ENCODE measurements at regions not wholly inside any gene's neighbourhood (a gene's known extent, or its start where the extent isn't known, plus 50 kb on each side); places are given as distances from the start of the nearest gene placed in this dataset.
"Not testable (repeated sequence)": the region's sequence is repeated elsewhere in the genome, so short reads cannot be mapped to it uniquely, and the experiment has no call there.

DNA sequence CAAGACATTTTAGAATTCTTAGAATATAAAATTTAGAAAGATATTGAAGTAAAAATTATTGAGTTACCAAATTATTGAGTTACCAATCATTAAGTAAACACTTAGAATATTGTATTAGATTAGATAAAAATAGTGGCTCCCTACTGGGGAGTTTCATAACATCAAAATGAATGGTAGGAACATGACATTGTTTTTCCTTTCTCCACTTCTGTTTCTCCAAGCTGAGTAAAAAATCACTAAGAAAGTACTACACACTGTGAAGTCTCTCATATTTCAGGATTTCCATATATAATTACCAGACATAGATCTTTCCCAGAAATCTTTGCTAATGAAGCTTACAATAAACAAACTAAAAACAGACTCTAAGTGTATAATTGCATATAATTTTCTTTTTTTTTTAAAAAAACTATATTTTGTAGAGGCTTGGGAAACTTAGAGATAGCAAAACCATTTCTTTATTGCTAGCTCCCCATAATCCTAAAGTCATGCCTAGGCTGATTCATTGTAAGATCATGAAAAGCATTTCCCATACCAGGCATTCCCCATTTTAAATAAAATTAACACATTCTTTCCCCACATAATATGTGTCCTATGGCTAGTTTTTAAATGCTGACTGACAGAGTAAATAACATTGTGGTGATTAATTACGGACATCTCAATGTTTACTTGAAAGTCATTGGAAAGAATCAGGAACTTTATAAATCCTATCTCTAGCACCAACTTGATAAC is 1408.7 kb upstream of the GOT2 start:
- peak; percentile 32 to 33 for DNase-seq (ENCODE audit: low read depth in 2 of 2)

DNA sequence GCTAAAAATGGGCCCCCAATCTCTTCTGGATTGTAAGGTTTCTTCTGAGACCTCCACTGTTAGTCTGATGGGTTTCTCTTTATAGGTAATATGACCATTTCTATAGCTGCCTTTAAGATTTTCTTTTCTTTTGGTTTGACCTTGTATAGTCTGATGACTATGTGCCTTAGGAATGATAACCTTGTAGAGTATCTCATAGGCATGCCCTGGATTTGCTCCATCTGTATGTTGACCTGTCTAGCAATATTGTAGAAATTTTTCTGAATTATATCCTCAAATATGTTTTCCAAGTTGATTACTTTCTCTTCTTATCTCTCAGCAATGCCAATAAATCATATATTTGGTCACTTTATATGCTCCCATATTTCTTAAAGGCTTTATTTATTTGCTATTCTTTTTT is 1403.8 kb upstream of the GOT2 start:
- DNase-seq (ENCODE audit: low read depth in 2 of 2), result no peak

DNA sequence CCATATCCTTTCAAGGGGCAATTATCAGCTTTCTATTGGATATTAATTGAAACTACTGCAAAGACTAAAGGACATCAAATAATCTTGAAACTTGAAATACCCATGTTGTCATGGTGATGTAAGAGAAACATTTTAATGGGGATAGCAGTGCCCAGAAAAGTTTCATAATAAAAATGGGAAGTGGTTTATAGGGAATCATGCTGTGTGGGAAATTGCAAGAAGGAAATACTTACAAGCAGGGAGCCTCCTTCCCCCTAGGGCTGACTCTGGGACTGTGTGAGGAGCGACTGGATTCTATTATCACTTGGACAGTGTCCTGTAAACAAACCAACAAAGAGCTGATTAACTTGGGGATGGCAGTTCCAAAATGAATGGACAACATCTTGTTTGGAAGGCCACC is 1393.1 kb upstream of the GOT2 start:
- DNase-seq (ENCODE audit: low read depth in 2 of 2), result no peak

DNA sequence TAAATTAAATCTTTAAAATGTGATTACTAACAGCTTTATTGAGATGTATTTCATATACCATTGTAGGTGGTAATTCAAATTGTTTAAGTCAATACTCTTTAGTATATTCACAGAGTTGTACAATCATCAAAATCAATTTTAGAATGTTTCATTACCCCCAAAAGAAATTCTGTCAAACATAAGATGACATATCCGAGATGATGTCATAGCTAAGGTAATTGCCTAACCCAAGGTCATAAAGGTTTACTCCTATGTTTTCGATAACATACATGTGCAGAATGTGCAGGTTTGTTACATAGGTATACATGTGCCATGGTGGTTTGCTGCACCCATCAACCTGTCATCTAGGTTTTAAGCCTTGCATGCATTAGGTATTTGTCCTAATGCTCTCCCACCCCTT is 1392.0 kb upstream of the GOT2 start:
- not testable (repeated sequence) for DNase-seq (ENCODE audit: low read depth in 2 of 2)

DNA sequence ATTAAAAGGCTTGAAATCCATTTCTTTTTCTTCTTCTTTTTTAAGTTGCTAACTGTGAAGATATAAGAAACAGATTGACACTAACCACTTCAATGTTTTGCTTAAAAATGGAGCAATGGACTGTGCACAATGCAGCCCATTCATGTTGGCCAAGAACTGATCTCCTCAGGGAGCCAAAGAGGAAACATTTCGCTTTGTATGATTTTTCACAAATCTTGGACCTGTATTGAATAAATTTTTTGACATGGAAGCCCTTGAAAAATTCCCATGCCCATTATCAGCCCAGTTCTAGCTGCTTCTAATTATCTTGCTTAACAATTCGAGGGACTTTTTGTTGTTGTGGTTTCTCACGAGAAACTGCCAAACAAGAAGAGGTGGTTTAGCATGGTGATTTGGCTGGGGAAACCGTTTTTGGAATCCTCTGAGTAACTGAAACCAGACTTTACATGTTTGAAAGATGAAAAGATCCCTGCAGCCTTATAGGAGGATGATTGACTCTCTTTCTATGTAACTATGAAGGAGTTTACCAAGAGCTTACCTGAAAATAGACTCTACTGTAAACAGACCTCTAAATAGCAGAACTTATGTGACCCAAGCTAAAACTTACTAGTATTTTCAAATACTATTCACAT is 1389.4 kb upstream of the GOT2 start:
- DNase-seq (ENCODE audit: low read depth in 2 of 2), result peak in 1 of 2 experiments; percentile 21

DNA sequence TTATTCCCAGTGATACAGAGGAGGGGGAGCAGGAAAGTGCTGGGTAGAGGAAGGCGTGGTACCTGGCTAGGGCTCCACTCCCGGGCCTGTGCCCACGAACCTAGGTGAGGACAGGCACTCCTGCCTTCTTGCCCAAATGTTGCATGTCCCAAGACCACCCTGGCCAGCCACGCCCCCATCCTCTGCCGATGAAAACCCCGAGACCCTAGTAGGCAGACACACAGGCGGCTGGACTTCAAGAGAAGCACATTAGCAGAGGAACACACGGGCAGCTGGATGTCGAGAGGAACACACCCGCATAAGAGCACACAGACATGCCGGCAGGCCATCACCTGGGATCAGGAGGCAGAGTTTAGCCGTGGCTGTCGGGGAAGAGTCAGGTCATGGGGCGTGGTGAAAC is 1386.5 kb upstream of the GOT2 start:
- no peak for DNase-seq (ENCODE audit: low read depth in 2 of 2)

DNA sequence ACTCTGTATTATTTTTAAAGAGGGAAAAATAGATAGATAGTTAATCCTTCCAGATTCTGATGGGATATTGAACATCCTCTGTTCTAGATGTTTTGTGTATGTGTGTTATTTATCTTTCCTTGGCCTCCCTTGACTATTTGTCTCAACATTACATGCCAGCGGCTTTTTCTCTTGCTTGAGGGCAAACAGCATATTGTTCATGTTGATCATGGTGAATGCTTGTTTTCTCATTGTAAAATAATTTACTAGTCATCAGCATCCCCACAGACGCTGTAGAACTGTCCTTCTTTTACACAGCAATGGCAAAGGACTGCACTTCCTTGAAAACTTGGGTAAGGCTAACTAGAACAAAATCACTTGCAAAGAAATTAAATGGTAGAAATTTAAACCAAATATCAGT is 1376.4 kb upstream of the GOT2 start:
- no peak for DNase-seq (ENCODE audit: low read depth in 2 of 2)

DNA sequence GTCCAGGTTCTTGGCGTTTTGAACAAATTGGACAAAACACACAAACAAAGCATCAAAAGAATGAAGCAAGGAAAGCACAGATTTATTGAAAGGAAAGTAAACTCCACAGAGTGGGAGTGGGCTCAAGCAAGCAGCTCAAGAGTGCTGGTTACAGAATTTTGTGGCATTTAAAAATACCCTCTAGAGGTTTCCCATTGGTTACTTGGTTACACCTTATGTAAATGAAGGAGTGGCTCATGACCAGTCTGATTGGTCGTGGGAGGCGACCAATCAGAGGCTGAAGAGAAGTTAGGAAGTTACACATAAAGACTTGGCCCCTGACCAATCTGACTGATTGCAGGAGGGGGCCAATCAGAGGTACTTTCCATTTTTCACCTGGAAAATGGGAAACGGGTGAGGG is 1373.8 kb upstream of the GOT2 start:
- no peak for DNase-seq (ENCODE audit: low read depth in 2 of 2)

DNA sequence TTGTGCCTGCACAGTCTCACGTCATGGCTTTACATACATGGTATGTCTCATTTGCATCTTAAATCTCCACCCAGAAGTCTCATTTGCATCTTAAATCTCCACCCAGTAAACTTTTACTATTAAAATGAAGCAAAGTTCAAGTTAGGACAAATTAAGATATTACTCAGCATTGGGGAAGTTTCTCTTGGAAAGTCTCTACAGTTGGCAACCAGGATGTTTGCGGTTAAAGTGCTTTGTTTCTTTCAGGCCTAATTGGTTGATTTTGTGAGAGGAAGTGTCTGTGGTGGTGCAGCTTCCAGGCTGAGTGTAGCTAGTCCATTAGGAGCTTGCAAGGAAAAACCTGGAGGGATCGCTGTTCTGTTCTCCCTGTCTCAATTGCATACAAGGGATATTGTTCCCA is 1373.3 kb upstream of the GOT2 start:
- DNase-seq (ENCODE audit: low read depth in 2 of 2), result peak; percentile 32 to 33

DNA sequence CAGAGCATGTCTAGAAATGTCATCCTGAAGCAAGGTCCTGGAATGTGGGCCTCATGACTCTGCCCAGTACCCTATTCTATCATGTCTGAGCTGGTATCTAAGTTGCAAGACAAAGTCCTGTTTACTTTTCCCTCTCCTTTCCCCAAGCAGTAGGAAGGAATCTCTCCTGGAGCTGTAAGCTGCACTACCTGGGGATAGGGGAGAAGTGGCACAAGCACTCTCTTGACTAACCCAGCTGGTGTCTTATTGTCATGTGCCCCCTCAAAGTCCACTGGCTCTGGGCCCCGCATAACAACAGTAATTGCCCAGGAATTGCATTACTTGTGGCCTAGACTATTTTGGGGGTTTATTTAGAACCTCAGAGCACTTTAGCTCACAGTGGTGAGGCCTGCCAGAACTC is 1366.3 kb upstream of the GOT2 start:
- no peak for DNase-seq (ENCODE audit: low read depth in 2 of 2)

DNA sequence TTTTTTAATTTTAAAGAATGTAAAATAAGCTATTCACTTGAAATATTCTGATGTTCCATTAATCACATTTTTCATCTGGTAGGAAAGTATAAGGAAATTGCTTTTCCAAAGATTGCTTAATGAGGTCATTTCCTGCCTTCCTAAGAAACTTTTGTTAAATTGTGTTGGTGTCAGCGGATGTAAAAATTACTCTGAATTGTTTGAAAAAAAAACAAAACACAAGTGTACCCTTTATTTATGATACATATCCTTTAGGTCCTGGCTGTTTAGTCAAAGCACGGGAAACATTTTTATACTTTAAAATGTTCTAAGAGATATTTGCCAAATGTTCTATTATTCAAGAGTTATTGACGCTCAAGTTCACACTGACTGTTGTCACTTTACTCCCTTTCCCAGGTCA is 1357.4 kb upstream of the GOT2 start:
- no peak for DNase-seq (ENCODE audit: low read depth in 2 of 2)

DNA sequence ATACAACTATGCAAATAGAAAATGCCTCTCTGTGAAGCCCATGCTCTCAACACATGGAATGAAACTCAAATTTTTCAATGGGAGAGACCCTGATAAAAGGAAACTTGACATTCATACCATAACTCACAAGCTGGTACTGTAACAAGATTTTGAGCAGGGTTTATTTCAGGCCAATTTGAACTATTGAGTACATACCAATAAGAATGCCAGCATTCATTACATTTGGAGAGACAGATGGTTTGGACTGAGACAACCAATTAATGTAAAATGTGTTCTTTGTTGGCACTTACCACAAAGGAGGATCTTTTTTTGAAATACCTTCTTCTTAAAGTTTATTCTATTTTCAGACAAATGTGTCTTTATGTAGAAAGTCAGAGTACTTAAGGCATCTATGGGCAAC is 1357.0 kb upstream of the GOT2 start:
- no peak for DNase-seq (ENCODE audit: low read depth in 2 of 2)

DNA sequence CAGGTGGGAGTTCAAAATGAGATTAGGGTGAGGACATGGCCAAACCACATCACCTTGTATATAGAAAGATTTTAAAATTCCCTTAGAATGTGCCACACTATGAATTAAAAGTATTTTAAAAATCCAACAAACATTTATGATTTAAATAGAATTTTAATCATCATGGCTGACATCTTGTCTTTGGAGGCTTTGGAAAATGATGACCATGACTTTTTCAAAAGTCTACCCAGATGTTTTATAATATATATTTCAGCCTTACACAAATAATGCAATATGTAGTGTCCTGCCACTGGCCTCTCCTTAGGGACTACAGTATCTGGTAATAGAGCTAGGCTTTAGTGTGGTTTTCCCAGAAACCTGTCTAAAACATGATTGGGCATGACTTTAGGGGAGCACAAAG is 1353.4 kb upstream of the GOT2 start:
- DNase-seq (ENCODE audit: low read depth in 2 of 2), result no peak

DNA sequence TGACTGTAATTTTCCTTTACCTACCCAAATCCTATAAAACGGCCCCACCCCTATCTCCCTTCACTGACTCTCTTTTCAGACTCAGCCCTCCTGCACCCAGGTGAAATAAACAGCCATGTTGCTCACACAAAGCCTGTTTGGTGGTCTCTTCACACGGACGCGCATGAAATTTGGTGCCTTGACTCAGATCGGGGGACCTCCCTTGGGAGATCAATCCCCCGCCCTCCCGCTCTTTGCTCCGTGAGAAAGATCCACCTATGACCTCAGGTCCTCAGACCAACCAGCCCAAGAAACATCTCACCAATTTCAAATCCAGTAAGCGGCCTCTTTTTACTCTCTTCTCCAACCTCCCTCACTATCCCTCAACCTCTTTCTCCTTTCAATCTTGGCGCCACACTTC is 1344.7 kb upstream of the GOT2 start:
- DNase-seq (ENCODE audit: low read depth in 2 of 2), result not testable (repeated sequence)

DNA sequence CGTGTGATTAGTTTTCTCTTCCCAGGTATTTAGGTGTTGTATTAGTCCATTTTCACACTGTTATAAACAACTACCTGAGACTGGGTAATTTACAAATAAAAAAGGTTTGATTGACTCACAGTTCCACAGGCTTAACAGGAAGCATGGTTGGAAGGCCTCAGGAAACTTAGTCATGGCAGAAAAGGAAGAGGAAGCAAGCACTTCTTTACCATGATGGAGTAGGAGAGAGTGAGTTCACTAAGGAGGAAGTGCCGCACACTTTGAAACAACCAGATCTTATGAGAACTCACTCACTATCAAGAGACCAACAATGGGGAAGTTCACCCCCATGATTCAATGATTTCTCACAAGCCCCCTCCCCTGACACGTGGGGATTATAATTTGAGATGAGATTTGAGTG is 1343.7 kb upstream of the GOT2 start:
- no peak for DNase-seq (ENCODE audit: low read depth in 2 of 2)

DNA sequence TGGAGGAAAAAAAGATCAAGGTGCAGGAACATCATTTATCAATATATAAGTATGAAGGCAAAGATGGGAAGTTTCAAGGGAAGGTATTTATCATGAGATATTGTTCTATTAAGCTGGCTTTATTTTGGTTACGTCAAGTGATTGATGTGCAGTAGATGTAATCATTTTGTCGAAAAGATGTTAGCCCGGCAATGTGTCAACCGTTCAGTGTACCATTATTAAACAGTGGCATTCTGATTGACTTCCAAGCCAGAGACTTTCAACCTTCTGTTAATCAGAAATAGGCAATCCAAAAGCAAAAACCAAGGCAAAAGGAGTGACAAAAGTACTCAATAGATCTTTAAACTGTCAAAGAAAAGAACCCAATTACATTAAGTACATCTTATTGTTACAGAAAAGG is 1340.3 kb upstream of the GOT2 start:
- no peak for DNase-seq (ENCODE audit: low read depth in 2 of 2)

DNA sequence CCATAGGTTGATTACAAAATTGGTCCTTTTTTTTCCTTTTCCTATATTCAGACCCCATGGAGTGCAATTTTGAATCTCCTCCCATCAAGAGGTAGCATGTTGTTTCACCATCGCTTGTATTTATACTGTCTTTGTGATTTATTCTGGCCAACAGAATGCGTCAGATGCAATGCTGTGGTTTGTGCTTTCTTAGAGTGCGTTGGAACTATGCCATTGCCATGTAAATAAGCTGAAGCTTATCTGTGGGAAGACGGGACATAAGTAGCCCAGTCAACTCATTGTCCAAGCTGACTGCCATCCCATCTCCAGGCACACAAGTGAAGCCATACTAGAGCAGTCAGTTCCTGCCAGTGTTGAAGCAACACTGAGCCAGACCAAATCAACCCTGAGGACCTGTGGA is 1339.3 kb upstream of the GOT2 start:
- no peak for DNase-seq (ENCODE audit: low read depth in 2 of 2)

DNA sequence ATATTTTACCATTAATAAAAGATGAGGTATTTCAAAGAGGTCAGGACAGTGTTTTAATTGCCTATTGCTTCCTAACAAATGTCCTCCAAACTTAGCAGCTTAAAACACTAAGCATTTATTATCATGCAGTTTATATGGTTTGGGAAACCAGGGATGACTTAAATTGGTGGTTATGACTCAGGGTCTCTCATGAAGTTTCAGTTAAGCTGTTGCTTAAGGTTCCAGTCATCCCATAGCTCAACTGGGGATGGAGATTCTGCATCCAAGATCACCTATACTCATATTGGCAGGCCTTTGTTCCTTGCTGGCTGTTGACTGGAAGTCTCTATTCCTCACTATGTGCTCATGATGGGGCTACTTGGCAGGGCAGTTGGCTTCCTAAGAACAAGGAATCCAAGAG is 1329.9 kb upstream of the GOT2 start:
- no peak for DNase-seq (ENCODE audit: low read depth in 2 of 2)

DNA sequence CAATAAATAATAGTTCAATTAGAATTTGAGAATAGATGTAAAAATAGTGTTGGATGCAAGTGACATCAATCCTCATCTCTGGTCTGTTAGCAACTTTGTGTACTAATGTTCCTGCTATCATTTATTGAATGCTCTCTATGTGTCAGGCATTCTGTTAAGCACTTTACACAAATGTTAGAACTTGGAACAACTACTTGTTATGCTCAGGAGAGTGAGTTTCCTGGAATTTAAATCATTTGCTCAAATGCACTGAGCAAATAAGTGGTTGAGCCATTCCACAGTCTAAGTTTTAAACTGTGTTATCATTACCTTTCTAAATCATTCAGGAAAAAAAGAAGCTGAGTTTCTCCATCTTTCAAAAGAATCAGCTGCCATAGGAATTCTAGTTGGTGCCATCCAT is 1327.3 kb upstream of the GOT2 start:
- no peak for DNase-seq (ENCODE audit: low read depth in 2 of 2)

DNA sequence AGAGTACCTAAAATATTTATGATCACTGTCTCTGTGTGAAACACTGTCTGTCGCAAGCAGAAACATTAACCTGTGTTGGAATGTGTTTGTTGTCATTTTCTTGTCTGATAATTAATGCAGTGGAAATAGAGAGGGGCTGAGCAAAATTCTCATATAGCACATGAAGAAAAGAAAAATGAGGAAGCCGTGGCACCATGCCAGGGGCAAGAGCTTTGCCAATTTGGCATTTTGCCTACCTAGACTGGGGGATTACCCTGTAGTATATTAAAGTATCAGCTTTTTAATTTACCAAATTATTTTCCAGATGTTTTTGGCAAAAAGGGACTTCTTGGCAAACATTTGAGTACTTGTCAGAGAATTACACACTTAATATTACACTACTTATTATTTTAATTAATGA is 1326.6 kb upstream of the GOT2 start:
- DNase-seq (ENCODE audit: low read depth in 2 of 2), result no peak

DNA sequence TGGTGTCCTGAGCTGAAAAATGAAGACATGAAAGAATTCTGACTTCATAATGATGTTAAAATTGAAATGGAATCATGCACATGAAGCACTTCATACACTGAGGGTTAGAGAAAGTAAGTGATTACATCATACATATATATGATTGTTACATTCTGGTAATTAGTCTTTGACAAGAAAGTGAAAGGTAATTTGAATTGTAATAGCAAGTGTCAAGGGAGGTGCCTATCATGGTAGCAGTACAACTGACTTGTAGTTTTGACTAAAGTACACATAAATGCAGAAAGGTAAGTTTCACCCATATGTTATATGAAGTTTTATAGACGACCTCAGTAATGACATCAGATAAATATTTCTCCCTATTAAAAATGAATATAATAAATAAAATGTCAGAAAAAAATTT is 1325.0 kb upstream of the GOT2 start:
- no peak for DNase-seq (ENCODE audit: low read depth in 2 of 2)

DNA sequence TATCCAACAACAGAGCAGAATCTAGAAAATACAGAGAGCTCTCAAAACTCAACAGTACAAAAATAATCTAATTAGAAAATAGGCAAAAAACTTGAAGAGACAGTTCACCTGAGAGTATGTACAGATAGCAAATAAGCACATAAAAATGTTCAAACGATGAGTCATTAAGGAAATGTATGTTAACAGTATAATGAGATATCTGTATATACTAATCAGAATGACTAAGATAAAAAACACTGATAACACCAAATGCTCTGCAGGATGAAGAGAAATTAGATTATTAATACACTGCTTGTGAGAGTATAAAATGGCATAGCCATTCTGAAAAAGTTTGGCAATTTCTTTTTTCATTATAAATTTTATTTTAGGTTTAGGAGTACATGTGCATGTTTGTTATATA is 1307.6 kb upstream of the GOT2 start:
- DNase-seq (ENCODE audit: low read depth in 2 of 2), result no peak

DNA sequence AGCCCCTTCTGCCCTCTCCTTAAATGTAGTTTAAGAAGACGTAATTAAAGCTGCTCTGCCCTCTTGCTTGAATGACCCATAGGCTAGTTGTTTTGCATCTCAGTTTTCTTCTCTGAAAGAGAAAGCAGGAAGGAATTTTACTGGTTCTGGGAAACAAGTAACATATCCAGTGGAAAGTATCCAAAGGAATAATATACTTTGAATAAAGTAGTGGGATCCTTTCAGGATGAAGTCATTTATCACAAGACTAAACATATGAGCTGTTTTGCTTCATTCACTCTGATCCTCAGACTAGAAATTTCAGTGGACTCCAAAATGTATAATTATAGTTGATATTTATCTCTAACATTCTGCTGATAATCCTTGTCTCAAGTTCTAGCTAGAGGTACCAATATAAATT is 1297.6 kb upstream of the GOT2 start:
- DNase-seq (ENCODE audit: low read depth in 2 of 2), result no peak

DNA sequence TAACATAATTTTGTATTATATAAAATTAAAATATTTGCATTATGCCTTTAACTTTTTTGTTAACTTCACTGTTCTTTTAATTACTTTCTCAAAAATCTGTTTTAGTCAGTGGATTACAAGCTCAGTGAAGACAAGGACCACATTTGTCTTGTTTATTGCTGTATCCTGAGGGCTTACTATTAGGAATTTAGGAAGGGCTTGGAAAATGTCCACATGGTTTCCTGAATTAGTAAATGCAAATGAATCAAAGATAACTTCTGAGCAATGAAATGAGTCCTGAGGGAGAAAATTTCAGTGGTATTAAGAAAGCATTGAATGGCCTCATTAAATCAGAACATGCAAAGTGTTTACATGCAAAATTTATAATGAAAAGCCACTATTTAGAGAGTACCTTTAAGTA is 1293.2 kb upstream of the GOT2 start:
- DNase-seq (ENCODE audit: low read depth in 2 of 2), result no peak

All from fibroblast of skin of left biceps (primary cell).